ENCODE measurements at regions not wholly inside any gene's neighbourhood (a gene's known extent, or its start where the extent isn't known, plus 50 kb on each side); places are given as distances from the start of the nearest gene placed in this dataset.

GRCh38 chr16:22425847-22426246, 51.4 kb upstream of the CDR2 start:
- H3K79me2 ChIP-seq (ENCODE audit: low read length), result no peaks in the 10 kb centered on the region
- H2AFZ ChIP-seq (ENCODE audit: low read depth, low read length), result no peak overlapping the region
- H3K4me2 ChIP-seq (ENCODE audit: low read length), result no peak overlapping the region
- no peak overlapping the region for H3K9ac ChIP-seq (ENCODE audit: low read length)
- H3K9me3 ChIP-seq (ENCODE audit: insufficient read depth, low read length), result no peaks in the 10 kb centered on the region
- H3K36me3 ChIP-seq (replicated peaks; ENCODE audit: low read depth, low read length), result no peaks in the 10 kb centered on the region
- no peaks in the 10 kb centered on the region for H4K20me1 ChIP-seq (ENCODE audit: insufficient read depth, low read length)
- H3K27me3 ChIP-seq (ENCODE audit: low read depth, low read length), result no peaks in the 10 kb centered on the region
- H3K4me3 ChIP-seq (ENCODE audit: low read length), result no peak overlapping the region
- TF ChIP-seq CTCF (IDR thresholded peaks at IDR 0.05; ENCODE audit: low read depth, low read length) (no peak), EZH2phosphoT487 (IDR thresholded peaks at IDR 0.05; ENCODE audit: low read depth) (no peak)
- no peaks in the 10 kb centered on the region for H3K4me1 ChIP-seq (ENCODE audit: low read length)
- no peak overlapping the region for H3K27ac ChIP-seq (ENCODE audit: low read length)

GRCh38 chr16:22425036-22425801, 50.8 kb upstream of the CDR2 start:
- no peak overlapping the region for H3K4me2 ChIP-seq (ENCODE audit: low read length)
- TF ChIP-seq CTCF (IDR thresholded peaks at IDR 0.05; ENCODE audit: low read depth, low read length) (no peak), EZH2phosphoT487 (IDR thresholded peaks at IDR 0.05; ENCODE audit: low read depth) (no peak)
- no peaks in the 10 kb centered on the region for H4K20me1 ChIP-seq (ENCODE audit: insufficient read depth, low read length)
- no peaks in the 10 kb centered on the region for H3K79me2 ChIP-seq (ENCODE audit: low read length)
- no peaks in the 10 kb centered on the region for H3K9me3 ChIP-seq (ENCODE audit: insufficient read depth, low read length)
- no peak overlapping the region for H3K9ac ChIP-seq (ENCODE audit: low read length)
- H3K4me3 ChIP-seq (ENCODE audit: low read length), result no peak overlapping the region
- no peak overlapping the region for H3K27ac ChIP-seq (ENCODE audit: low read length)
- H3K4me1 ChIP-seq (ENCODE audit: low read length), result no peaks in the 10 kb centered on the region
- no peaks in the 10 kb centered on the region for H3K27me3 ChIP-seq (ENCODE audit: low read depth, low read length)
- H3K36me3 ChIP-seq (replicated peaks; ENCODE audit: low read depth, low read length), result no peaks in the 10 kb centered on the region
- H2AFZ ChIP-seq (ENCODE audit: low read depth, low read length), result no peak overlapping the region

- Histone ChIP-seq H3K27ac (ENCODE audit: low read length) (no peak overlapping the region), H2AFZ (ENCODE audit: low read depth, low read length) (no peak overlapping the region), H3K9ac (ENCODE audit: low read length) (no peak overlapping the region), H3K79me2 (ENCODE audit: low read length) (no peaks in the 10 kb centered on the region), H4K20me1 (ENCODE audit: insufficient read depth, low read length) (no peaks in the 10 kb centered on the region), H3K36me3 (replicated peaks; ENCODE audit: low read depth, low read length) (no peaks in the 10 kb centered on the region), H3K4me2 (ENCODE audit: low read length) (no peak overlapping the region), H3K4me3 (ENCODE audit: low read length) (no peak overlapping the region), H3K27me3 (ENCODE audit: low read depth, low read length) (no peaks in the 10 kb centered on the region), H3K4me1 (ENCODE audit: low read length) (no peaks in the 10 kb centered on the region), H3K9me3 (ENCODE audit: insufficient read depth, low read length) (no peaks in the 10 kb centered on the region)
- no peak for TF ChIP-seq EZH2phosphoT487 (IDR thresholded peaks at IDR 0.05; ENCODE audit: low read depth)
- TF ChIP-seq CTCF (IDR thresholded peaks at IDR 0.05; ENCODE audit: low read depth, low read length), result no peak
Observed at GRCh38 chr16:22424161-22424937, 49.9 kb upstream of the CDR2 start.

Data from OCI-LY3 (cell line).